Esophagus squamous epithelium (tissue), 5 donors: ENCODE measurements at regions not wholly inside any gene's neighbourhood (a gene's known extent, or its start where the extent isn't known, plus 50 kb on each side); places are given as distances from the start of the nearest gene placed in this dataset.

Experiments used
- DNase-seq: peaks from one replicate; lab custom pipeline; 2025; lab: John Stamatoyannopoulos, UW
- H3K27ac ChIP-seq, 4 donors: fragments of 200-600 bp; sonication (generic); one replicate each; pipeline ENCODE4 v1.5.1; 2016 to 2019; ENCODE audit warnings: mild to moderate bottlenecking in 1 of 4
- H3K27me3 ChIP-seq, 4 donors: fragments of 200-600 bp; sonication (generic); 1 replicate in 3 of 4; 2 replicates in 1 of 4; pipeline versions ENCODE4 v1.5.1 to v1.6.0; 2017 to 2021; ENCODE audit warnings: antibody characterized with exemption in 1 of 4
- H3K36me3 ChIP-seq, 3 donors: fragments of 200-600 bp; sonication (generic); one replicate each; pipeline ENCODE4 v1.5.1; 2016 to 2019
- H3K4me1 ChIP-seq, 3 donors: fragments of 200-600 bp; sonication (generic); one replicate each; pipeline ENCODE4 v1.5.1; 2017 to 2019
- H3K4me3 ChIP-seq, 4 donors: fragments of 200-600 bp; sonication (generic); 1 replicate in 3 of 4; 2 replicates in 1 of 4; pipeline ENCODE4 v1.5.1; 2016 to 2019; ENCODE audit warnings: mild to moderate bottlenecking in 2 of 4, moderate library complexity in 1 of 4
- H3K9me3 ChIP-seq, 3 donors: fragments of 200-600 bp; sonication (generic); one replicate each; pipeline ENCODE4 v1.5.1; 2016 to 2019
- CTCF ChIP-seq, 6 experiments: fragments of 450-650 bp in 4 of 6; fragments of 200-600 bp in 2 of 6; sonication (generic) in 2 of 6; IDR thresholded peaks; one replicate each; pipeline ENCODE4 v1.5.1; 2016 to 2019; ENCODE audit warnings: antibody characterized with exemption in 6 of 6, mild to moderate bottlenecking in 4 of 6, moderate library complexity in 4 of 6
- POLR2A ChIP-seq, 4 donors: fragments of 450-650 bp; IDR thresholded peaks; one replicate each; pipeline ENCODE4 v1.6.1; 2017; ENCODE audit warnings: antibody characterized with exemption in 4 of 4, mild to moderate bottlenecking in 4 of 4, moderate library complexity in 3 of 4
- WGBS, 2 donors: methylation state at CpG; one replicate each; pipeline ENCODE4 v1.1.5; 2018; 5-methylcytosine and 5-hydroxymethylcytosine counted together
- intact Hi-C: fragments of 100-400 bp; cut with DNase I; formaldehyde crosslinking; loops from one replicate; pipeline ENCODE4 v1.15.0; 2022
- donor health status: DM: yes; HTN: yes; CAD: no.

DNA sequence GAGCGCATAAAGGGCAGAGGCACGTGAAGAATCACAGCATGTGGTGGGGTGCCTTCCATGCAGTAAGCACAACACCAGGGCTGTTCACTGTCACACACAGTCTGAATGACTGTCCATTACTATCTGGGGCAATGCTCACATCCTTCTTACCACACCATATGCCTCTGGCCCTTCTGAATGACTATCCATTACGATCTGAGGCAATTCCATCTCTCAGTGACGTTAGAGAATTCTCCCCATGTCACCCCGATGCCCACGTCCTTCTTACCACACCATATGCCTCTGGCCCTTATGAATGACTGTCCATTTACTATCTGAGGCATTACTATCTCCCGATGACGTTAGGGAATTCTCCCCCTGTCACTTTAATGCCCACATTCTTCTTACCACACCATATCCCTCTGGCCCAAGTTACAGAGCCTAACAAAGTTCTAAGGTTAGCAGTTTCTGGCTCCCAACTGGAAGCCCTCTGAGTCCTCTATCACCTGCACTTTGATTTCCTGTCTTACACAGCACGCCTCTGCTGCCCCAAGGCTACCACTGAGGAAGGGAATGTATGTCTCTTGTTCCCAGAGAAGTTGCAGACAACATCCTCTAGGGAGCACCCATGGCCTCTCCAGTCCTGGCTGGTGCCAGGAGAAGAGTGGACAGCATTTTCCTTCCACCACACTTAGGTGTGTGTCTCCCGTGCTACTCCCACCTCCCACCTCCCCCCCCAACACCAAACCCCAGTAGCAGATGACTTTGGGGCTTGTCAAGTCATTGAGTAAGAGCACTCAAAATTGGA, 154.8 kb downstream of the COG6 start:
- WGBS, 2 donors, result 86 to 87% methylated on average over 10 of the region's 10 CpGs
- TF ChIP-seq POLR2A (IDR thresholded peaks at IDR 0.05) (no peak), CTCF (IDR thresholded peaks at IDR 0.05) (no peak)
- intact Hi-C loops, result no loop called here
- Histone ChIP-seq H3K4me1 (no peaks in the 10 kb centered on the region), H3K4me3 (no peak overlapping the region), H3K27me3 (no peaks in the 10 kb centered on the region), H3K36me3 (no peaks in the 10 kb centered on the region), H3K9me3 (no peaks in the 10 kb centered on the region), H3K27ac (no peak overlapping the region)
- DNase-seq, result no peak

DNA sequence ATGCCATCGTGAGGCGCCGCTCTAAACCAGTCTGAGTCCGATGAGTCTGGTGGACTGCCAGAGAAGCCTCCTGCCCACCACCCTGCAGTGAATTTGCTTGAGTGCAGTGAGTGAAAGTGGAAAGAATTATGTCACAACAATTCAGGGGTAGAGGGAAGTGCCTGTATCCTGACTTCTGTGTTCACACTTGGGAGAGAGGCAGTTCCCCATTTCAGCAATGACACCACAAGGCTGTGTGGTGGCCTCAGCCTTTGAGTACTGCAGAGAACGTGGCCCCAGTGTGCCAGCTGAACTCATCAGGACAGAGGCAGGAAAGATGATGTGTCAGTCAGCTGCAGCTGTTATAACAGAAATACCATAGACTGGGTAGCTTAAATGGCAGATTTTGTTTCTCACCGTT, 155.6 kb downstream of the COG6 start:
- no peaks in the 10 kb centered on the region for H3K9me3 ChIP-seq
- no peaks in the 10 kb centered on the region for H3K36me3 ChIP-seq
- DNase-seq, result no peak
- no peak overlapping the region for H3K4me3 ChIP-seq
- WGBS, 2 donors, result 75 to 95% methylated on average over 5 to 6 of the region's 6 CpGs
- intact Hi-C loops, result no loop called here
- TF ChIP-seq CTCF (IDR thresholded peaks at IDR 0.05) (no peak), POLR2A (IDR thresholded peaks at IDR 0.05) (no peak)
- H3K27ac ChIP-seq, result no peak overlapping the region
- H3K4me1 ChIP-seq, result no peaks in the 10 kb centered on the region
- H3K27me3 ChIP-seq, result no peaks in the 10 kb centered on the region

GRCh38 chr13:39811696-39812095, 156.2 kb downstream of the COG6 start:
- 91 to 93% methylated on average over 5 of the region's 5 CpGs for WGBS, 2 donors
- intact Hi-C loops, result no loop called here
- H3K4me3 ChIP-seq, result no peak overlapping the region

DNA sequence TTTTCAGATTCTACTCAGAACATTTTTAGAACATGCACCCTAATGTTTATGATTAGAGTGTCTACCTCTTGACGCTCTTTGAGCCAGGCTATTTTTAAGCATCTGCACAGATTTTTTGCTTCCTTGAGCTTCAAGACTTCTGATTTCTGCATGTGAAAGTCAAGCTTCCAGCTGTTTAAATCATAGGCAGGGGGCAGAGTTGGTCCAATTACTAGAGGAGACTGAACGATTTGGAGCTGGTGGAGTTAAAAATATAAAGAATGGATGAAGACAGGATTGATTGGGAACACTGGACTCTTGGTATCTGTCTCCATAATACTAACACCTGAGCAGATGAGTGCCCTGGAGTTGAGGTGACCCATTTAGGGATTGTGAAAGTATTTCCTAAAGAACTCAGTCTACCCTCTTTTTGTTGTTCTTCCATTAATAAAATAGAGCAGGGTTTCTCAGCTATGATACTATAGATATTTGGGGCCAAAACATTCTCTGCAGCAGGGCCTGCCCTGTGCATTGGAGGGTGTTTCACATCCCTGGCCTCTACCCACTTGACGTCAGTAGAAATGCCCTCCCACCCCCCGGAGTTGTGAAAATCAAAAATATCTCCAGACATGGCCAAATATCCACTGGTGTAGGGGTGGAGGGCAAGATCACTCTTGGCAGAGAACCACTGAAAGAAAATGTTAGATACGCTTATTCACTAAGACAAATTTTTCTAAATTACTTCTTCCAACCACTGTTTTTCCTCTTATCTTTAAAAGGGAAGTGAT, 160.1 kb downstream of the COG6 start:
- 60 to 77% methylated on average over 5 of the region's 5 CpGs for WGBS, 2 donors
- no peaks in the 10 kb centered on the region for H3K36me3 ChIP-seq
- intact Hi-C loops, result no loop called here
- no peaks in the 10 kb centered on the region for H3K9me3 ChIP-seq
- H3K27me3 ChIP-seq, result peaks cover 0 to 4% (median 0%) of the 10 kb centered on the region in 4 donors
- no peak overlapping the region for H3K27ac ChIP-seq
- no peak for DNase-seq
- H3K4me1 ChIP-seq, result no peaks in the 10 kb centered on the region
- TF ChIP-seq POLR2A (IDR thresholded peaks at IDR 0.05), result no peak
- no peak for TF ChIP-seq CTCF (IDR thresholded peaks at IDR 0.05)
- H3K4me3 ChIP-seq, result no peak overlapping the region

More at GRCh38 chr13:39811696-39812095, 156.2 kb downstream of the COG6 start:
- DNase-seq, result no peak
- Histone ChIP-seq H3K9me3 (no peaks in the 10 kb centered on the region), H3K27me3 (no peaks in the 10 kb centered on the region), H3K27ac (no peak overlapping the region), H3K4me1 (no peaks in the 10 kb centered on the region), H3K36me3 (no peaks in the 10 kb centered on the region)
- TF ChIP-seq CTCF (IDR thresholded peaks at IDR 0.05) (no peak), POLR2A (IDR thresholded peaks at IDR 0.05) (no peak)

GRCh38 chr13:39816936-39817335, 161.5 kb downstream of the COG6 start:
- no peaks in the 10 kb centered on the region for H3K36me3 ChIP-seq
- 77 to 81% methylated on average over 6 of the region's 6 CpGs for WGBS, 2 donors
- intact Hi-C loops, result no loop called here
- no peak overlapping the region for H3K27ac ChIP-seq
- TF ChIP-seq CTCF (IDR thresholded peaks at IDR 0.05) (no peak), POLR2A (IDR thresholded peaks at IDR 0.05) (no peak)
- H3K4me3 ChIP-seq, result no peak overlapping the region
- no peaks in the 10 kb centered on the region for H3K9me3 ChIP-seq
- H3K4me1 ChIP-seq, result no peaks in the 10 kb centered on the region
- H3K27me3 ChIP-seq, result peaks cover 0 to 4% (median 0%) of the 10 kb centered on the region in 4 donors
- DNase-seq, result no peak
